ENCODE measurements at regions not wholly inside any gene's neighbourhood (a gene's known extent, or its start where the extent isn't known, plus 50 kb on each side); places are given as distances from the start of the nearest gene placed in this dataset.

DNA sequence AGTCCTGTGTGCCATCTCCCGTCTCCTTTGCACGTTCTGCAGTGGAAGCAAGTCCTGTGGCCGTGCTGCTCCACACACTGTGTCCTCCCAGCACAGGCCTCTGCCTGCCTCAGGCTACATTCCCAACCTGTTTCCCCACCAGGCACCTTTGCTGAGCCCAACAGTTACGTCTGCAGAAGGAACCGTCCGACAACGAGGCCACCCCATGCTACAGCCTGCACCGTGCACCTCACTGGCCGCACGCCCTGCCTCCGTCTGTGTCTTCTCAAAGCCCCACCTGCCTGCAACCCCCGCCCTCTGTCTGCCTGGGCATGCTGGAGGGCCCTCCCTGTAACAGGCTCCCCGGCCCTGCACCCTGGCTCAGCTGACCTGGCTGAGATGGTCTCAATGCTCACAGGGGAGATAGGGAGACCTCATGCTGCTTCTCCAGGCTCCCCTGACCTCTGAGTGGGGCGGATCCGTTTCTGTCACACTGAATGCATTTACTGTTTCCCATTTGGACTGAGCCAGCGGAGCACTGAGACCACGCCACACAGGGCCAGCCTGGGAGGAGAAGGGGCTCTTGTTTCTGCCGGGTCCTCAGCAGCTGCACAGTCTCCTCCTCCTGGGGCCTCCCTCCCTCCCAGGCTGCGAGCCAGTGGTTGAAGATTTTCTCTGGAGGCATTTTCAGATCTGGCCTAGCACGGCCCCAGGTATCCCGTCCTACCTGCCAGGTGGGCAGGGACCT is 109.1 kb upstream of the OTOS start:
- H3K4me3 Mint-ChIP-seq: no peak overlapping the region
- no peak overlapping the region for H3K27ac Mint-ChIP-seq
- H3K4me3 ChIP-seq (ENCODE audit: low read length): no peak overlapping the region
- H3K27me3 Mint-ChIP-seq (ENCODE audit: low read depth in 2 of 2): peaks cover 1 to 3% of the 10 kb centered on the region in 2 donors
- no peak overlapping the region for H3K27ac ChIP-seq (ENCODE audit: low read length)
- H3K36me3 ChIP-seq (ENCODE audit: control insufficient read depth, insufficient read depth, low read length): no peaks in the 10 kb centered on the region
- no peaks in the 10 kb centered on the region for H3K4me1 Mint-ChIP-seq
- no peak for DNase-seq
- no peaks in the 10 kb centered on the region for H3K9me3 ChIP-seq (ENCODE audit: control insufficient read depth, insufficient read depth, low read length)
- no peaks in the 10 kb centered on the region for H3K36me3 Mint-ChIP-seq
- WGBS (ENCODE audit: insufficient coverage): 89% methylated on average over 21 of the region's 21 CpGs
- intact Hi-C loops (cut with micrococcal nuclease): no loop called here
- no peaks in the 10 kb centered on the region for H3K9me3 Mint-ChIP-seq
- no peaks in the 10 kb centered on the region for H3K27me3 ChIP-seq (ENCODE audit: control insufficient read depth, insufficient read depth, low read length)
- ATAC-seq: no peak
- TF ChIP-seq, protein P1, sequence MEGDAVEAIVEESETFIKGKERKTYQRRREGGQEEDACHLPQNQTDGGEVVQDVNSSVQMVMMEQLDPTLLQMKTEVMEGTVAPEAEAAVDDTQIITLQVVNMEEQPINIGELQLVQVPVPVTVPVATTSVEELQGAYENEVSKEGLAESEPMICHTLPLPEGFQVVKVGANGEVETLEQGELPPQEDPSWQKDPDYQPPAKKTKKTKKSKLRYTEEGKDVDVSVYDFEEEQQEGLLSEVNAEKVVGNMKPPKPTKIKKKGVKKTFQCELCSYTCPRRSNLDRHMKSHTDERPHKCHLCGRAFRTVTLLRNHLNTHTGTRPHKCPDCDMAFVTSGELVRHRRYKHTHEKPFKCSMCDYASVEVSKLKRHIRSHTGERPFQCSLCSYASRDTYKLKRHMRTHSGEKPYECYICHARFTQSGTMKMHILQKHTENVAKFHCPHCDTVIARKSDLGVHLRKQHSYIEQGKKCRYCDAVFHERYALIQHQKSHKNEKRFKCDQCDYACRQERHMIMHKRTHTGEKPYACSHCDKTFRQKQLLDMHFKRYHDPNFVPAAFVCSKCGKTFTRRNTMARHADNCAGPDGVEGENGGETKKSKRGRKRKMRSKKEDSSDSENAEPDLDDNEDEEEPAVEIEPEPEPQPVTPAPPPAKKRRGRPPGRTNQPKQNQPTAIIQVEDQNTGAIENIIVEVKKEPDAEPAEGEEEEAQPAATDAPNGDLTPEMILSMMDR (IDR thresholded peaks at IDR 0.05): no peak
- peaks cover 4% of the 10 kb centered on the region for H3K4me1 ChIP-seq (ENCODE audit: control insufficient read depth, insufficient read depth, low read length)

DNA sequence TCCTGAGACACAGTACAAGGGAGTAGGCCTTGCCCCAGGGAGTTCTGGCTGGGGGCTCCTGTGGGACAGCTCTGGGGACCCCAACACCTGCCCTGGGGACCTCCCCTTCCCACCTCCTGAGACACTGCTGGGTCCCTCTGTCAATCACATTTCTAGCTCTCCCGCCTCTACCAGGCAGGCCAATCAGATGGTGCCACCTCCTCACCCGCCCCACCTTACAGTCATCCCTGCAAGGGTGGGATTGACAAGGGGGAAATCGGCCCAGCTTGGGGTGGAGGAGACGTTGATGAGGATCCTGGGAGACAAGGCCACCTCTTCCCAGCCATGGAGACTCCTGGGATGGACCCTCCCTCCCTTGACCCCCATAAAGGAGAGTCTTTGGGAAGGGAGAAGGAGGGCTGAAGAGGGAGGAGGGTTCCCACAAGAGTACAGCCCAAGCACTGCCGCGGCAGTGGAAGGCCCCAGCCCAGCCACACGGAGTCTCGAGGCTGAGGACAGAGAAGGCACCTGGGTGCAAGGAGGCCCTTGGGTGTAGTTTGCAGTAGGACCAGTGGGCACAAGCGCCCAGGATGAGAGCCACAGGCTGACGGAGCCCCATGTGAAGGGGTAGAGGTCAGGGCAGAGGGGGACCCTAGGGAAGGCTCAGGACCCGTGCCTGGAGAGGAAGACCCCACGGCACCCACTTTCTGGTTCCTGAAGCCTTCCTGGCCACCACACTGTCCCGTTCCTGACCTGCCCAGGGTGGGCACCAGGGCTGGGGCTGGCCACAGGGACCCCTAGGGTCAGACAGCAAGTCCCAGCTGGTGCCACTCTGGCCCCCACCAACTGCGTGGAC is 109.9 kb upstream of the OTOS start:
- no peak overlapping the region for H3K27ac Mint-ChIP-seq
- no peak for ATAC-seq
- H3K27me3 ChIP-seq (ENCODE audit: control insufficient read depth, insufficient read depth, low read length): no peaks in the 10 kb centered on the region

DNA sequence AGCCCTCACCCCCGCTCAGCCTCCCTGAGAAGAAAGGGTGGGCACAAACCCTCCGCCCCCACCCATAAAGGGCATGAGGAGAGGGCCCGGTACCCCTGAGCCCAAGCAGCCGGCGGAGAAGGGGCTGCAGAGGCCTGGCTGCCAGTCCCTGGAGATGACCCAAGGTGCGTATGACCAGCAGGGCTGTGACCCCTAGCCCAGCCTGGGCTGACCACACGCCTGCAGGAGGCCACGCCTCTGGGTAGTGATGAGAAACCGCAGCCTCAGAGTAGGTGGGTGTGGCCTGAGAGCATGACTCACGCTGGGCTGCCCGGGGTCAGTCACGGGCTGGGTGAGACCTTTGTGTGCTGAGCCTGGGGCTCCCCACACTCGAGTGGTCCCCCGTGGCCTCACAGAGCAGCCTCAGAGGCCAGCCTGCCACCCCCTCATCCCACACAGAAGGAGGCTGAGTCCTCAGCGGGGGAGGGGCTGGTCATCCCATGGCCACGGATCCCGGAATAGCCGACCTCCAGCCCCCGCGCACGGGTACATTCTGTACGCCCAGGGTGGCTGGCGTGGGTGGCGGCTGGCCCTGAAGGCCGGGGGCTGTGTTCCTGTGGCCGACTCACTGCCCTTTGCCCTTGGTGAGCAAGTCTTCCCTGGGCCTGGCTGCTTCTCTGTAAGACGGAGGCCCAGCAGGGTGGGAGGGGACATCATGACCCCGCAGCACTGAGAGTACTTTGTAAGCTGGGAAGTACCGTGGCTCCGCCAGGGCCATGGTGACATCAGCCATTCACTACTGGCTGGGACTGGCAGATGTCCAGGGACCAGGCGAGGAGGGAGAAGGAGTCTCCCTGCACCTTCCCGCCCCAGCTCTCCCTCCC is 110.8 kb upstream of the OTOS start:
- H3K9me3 ChIP-seq (ENCODE audit: control insufficient read depth, insufficient read depth, low read length): no peaks in the 10 kb centered on the region
- intact Hi-C loops (cut with micrococcal nuclease): no loop called here
- H3K4me3 ChIP-seq (ENCODE audit: low read length): no peak overlapping the region
- ATAC-seq (peak; percentile 15 to 82 (median 70)), DNase-seq (no peak)
- Mint-ChIP-seq H3K27ac (no peak overlapping the region), H3K4me1 (no peaks in the 10 kb centered on the region), H3K9me3 (no peaks in the 10 kb centered on the region), H3K4me3 (no peak overlapping the region), H3K36me3 (no peaks in the 10 kb centered on the region), H3K27me3 (ENCODE audit: low read depth in 2 of 2) (peaks cover 6 to 7% of the 10 kb centered on the region in 2 donors)
- peaks cover 4% of the 10 kb centered on the region for H3K4me1 ChIP-seq (ENCODE audit: control insufficient read depth, insufficient read depth, low read length)
- 66% methylated on average over 32 of the region's 32 CpGs for WGBS (ENCODE audit: insufficient coverage)
- no peaks in the 10 kb centered on the region for H3K27me3 ChIP-seq (ENCODE audit: control insufficient read depth, insufficient read depth, low read length)
- TF ChIP-seq, protein P1 (IDR thresholded peaks at IDR 0.05): no peak
- no peak overlapping the region for H3K27ac ChIP-seq (ENCODE audit: low read length)
- H3K36me3 ChIP-seq (ENCODE audit: control insufficient read depth, insufficient read depth, low read length): no peaks in the 10 kb centered on the region

More for the DNA sequence above, 109.9 kb upstream of the OTOS start:
- Histone ChIP-seq H3K36me3 (ENCODE audit: control insufficient read depth, insufficient read depth, low read length) (no peaks in the 10 kb centered on the region), H3K9me3 (ENCODE audit: control insufficient read depth, insufficient read depth, low read length) (no peaks in the 10 kb centered on the region), H3K27ac (ENCODE audit: low read length) (no peak overlapping the region), H3K4me3 (ENCODE audit: low read length) (no peak overlapping the region), H3K4me1 (ENCODE audit: control insufficient read depth, insufficient read depth, low read length) (peaks cover 4% of the 10 kb centered on the region)
- no peaks in the 10 kb centered on the region for H3K36me3 Mint-ChIP-seq
- no peaks in the 10 kb centered on the region for H3K4me1 Mint-ChIP-seq
- no peaks in the 10 kb centered on the region for H3K9me3 Mint-ChIP-seq
- no peak overlapping the region for H3K4me3 Mint-ChIP-seq
- TF ChIP-seq, protein P1 (IDR thresholded peaks at IDR 0.05): no peak
- intact Hi-C loops (cut with micrococcal nuclease): no loop called here
- H3K27me3 Mint-ChIP-seq (ENCODE audit: low read depth in 2 of 2): peaks cover 3 to 6% of the 10 kb centered on the region in 2 donors
- no peak for DNase-seq
- 88% methylated on average over 11 of the region's 14 CpGs for WGBS (ENCODE audit: insufficient coverage)
